ENCODE measurements at regions not wholly inside any gene's neighbourhood (a gene's known extent, or its start where the extent isn't known, plus 50 kb on each side); places are given as distances from the start of the nearest gene placed in this dataset.

- no peak for TF ChIP-seq EZH2 (IDR thresholded peaks at IDR 0.05)
- TF ChIP-seq CTCF (IDR thresholded peaks at IDR 0.05), result no peak
- TF ChIP-seq EZH2phosphoT487 (IDR thresholded peaks at IDR 0.05), result no peak
These were observed 310.0 kb downstream of the CNTN3 start for GRCh38 chr3:74304424-74304823.

Data from neural progenitor cell (in vitro differentiated cells).